Heart right ventricle (tissue), 16 donors: ENCODE measurements at regions not wholly inside any gene's neighbourhood (a gene's known extent, or its start where the extent isn't known, plus 50 kb on each side); places are given as distances from the start of the nearest gene placed in this dataset.

Experiments used
- ATAC-seq, 8 donors: fragments of 200-7000 bp; cut with Tn5 transposase; one replicate each; pipeline ENCODE4 v1.9.1; 2020; ENCODE audit warnings: mild to moderate bottlenecking in 8 of 8, moderate library complexity in 8 of 8, moderate number of reproducible peaks in 1 of 8
- DNase-seq, 2 donors: peaks; one replicate each; pipeline ENCODE4 v3.0.0-alpha.2; 2020
- H3K27ac ChIP-seq, 10 donors: fragments of 200-600 bp; sonication (generic) in 2 of 10; one replicate each; pipeline versions ENCODE4 v1.5.0 to v1.8.0; 2020 to 2022; ENCODE audit warnings: mild to moderate bottlenecking in 3 of 10
- H3K27me3 ChIP-seq, 7 donors: fragments of 200-600 bp; one replicate each; pipeline ENCODE4 v1.8.0; 2021 to 2022; ENCODE audit warnings: mild to moderate bottlenecking in 2 of 7
- H3K36me3 ChIP-seq, 9 donors: fragments of 200-600 bp; sonication (generic) in 1 of 9; one replicate each; pipeline versions ENCODE4 v1.5.0 to v1.8.0; 2020 to 2022; ENCODE audit warnings: mild to moderate bottlenecking in 2 of 9
- H3K4me1 ChIP-seq, 9 donors: fragments of 200-600 bp; sonication (generic) in 1 of 9; one replicate each; pipeline versions ENCODE4 v1.5.0 to v1.8.0; 2020 to 2022; ENCODE audit warnings: mild to moderate bottlenecking in 4 of 9
- H3K4me3 ChIP-seq, 10 donors: fragments of 200-600 bp; sonication (generic) in 2 of 10; one replicate each; pipeline versions ENCODE4 v1.5.0 to v1.8.0; 2020 to 2022; ENCODE audit warnings: mild to moderate bottlenecking in 7 of 10, moderate library complexity in 2 of 10
- H3K9me3 ChIP-seq, 11 donors: fragments of 200-600 bp in 10 of 11; sonication (generic) in 2 of 11; one replicate each; pipeline versions ENCODE4 v1.5.0 to v1.8.0; 2013 to 2022; ENCODE audit warnings: mild to moderate bottlenecking in 2 of 11, control low read depth in 1 of 11, moderate library complexity in 1 of 11
- CTCF ChIP-seq, 9 donors: fragments of 200-600 bp; sonication (generic) in 2 of 9; IDR thresholded peaks; one replicate each; pipeline versions ENCODE4 v1.5.0 to v1.8.0; 2021 to 2022; ENCODE audit warnings: antibody characterized with exemption in 9 of 9, mild to moderate bottlenecking in 5 of 9, moderate library complexity in 1 of 9
- WGBS, 2 donors: extraction: QIAGEN DNeasy Blood & Tissue Kit; methylation state at CpG; one replicate each; pipeline ENCODE4 v1.1.7; 2013; ENCODE audit warnings: inconsistent platforms in 1 of 2; 5-methylcytosine and 5-hydroxymethylcytosine counted together
- intact Hi-C, 10 donors: fragments of 100-400 bp; cut with DNase I; formaldehyde crosslinking; loops; one replicate each; pipeline versions ENCODE4 v1.11.1 to v1.14.2; 2022
- donor health status: Arrhythmogenic right ventricular cardiomyopathy.
- donor health status: ischemic (EF 13 %, LVEDD 7.1; RV severe dilation, severe dysfunction).
- donor health status: healthy with polysubstance abuse.
- donor health status: DM: no; HTN: yes; CAD: no.
- donor health status: DM: no; HTN: no; CAD: no.
- donor health status: ischemic (EF 25% LVEDD 6.9; RV normal size, moderate dysfunction).
- donor health status: ischemic (EF 25% LVEDD 5.7; RV mildly dilated, moderate dysfunction).
- donor health status: healthy.
- donor health status: DM: yes; HTN: yes; CAD: no.
- donor health status: Ischemic cardiomyopathy.
- donor health status: ischemic (EF 35%, LVEDD 5.7; RV mildly dilated, moderate dysfunction).
- donor health status: nonischemic (EF 11% LVEDD 7.7; RV severe dilation, severe dysfunction).
- donor health status: DM: yes; HTN: yes; CAD: no.
- donor health status: PGD.
- donor health status: ischemic (EF 29% LVEDD 5.4; RV normal size, mild dysfunction).
- donor health status: nonischemic (EF 23%, LVEDD 6.1; RV moderate dilation, normal function).

DNA sequence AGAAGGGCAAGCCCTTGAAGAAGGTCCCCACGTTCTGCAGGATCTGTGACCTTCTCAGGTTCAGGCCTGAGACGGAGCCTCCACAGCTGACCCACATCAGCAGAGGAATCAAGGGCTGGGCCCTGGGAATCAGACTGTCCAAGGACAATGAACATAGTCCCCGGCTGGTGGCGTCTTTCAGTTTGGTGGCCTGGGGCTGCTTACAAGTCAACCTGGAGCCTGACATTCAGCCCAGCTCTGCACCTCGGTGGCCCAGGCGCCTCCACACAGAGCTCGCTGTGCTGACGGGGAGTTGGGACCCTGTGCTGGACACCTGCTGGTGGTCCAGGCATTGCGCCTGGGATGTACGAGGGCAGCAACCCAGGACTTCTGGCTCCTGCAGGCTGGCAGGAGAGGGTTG, 523.5 kb downstream of the TBC1D22A start:
- ATAC-seq (no peak), DNase-seq (no peak)
- intact Hi-C loops = loop anchor here in 1 of 10 donors (10.0 kb wide), 1 partner anchor 61 kb away; no protein-coding TSS in a partner anchor
- H3K9me3 ChIP-seq = no peaks in the 10 kb centered on the region
- no peak overlapping the region for H3K4me3 ChIP-seq
- H3K36me3 ChIP-seq = no peaks in the 10 kb centered on the region
- no peaks in the 10 kb centered on the region for H3K4me1 ChIP-seq
- TF ChIP-seq CTCF (IDR thresholded peaks at IDR 0.05) = no peak
- no peak overlapping the region for H3K27ac ChIP-seq
- H3K27me3 ChIP-seq = peaks cover 0 to 61% (median 16%) of the 10 kb centered on the region in 7 donors
- 81 to 85% methylated on average over 10 of the region's 10 CpGs for WGBS, 2 donors

DNA sequence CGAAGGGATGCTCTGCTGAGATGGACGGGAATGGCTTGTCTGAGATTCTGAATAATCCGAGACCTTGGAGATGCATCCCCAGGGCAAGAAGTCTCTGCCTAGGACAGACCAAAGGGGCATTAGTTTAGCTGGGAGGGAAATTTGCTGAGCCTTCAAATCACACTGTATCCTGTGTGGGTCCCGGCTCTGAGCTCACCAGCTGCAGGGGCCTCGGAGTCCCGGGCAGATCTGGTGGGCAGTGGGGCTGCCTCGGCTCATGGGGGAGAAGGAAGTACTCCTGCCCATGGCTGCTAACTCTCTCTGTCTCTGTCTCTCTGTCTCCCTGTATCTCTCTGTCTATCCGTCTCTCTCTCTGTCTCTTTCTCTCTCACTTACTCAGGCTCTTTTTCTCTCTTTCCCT, 522.4 kb downstream of the TBC1D22A start:
- no peaks in the 10 kb centered on the region for H3K36me3 ChIP-seq
- DNase-seq = no peak
- no peaks in the 10 kb centered on the region for H3K4me1 ChIP-seq
- WGBS, 2 donors = 70 to 75% methylated on average over 8 of the region's 8 CpGs
- intact Hi-C loops = loop anchor here in 1 of 10 donors (10.0 kb wide), 1 partner anchor 60 kb away; no protein-coding TSS in a partner anchor
- no peak for TF ChIP-seq CTCF (IDR thresholded peaks at IDR 0.05)
- ATAC-seq = no peak
- H3K9me3 ChIP-seq = no peaks in the 10 kb centered on the region
- no peak overlapping the region for H3K27ac ChIP-seq
- H3K27me3 ChIP-seq = peaks cover 0 to 65% (median 16%) of the 10 kb centered on the region in 7 donors
- H3K4me3 ChIP-seq = no peak overlapping the region

DNA sequence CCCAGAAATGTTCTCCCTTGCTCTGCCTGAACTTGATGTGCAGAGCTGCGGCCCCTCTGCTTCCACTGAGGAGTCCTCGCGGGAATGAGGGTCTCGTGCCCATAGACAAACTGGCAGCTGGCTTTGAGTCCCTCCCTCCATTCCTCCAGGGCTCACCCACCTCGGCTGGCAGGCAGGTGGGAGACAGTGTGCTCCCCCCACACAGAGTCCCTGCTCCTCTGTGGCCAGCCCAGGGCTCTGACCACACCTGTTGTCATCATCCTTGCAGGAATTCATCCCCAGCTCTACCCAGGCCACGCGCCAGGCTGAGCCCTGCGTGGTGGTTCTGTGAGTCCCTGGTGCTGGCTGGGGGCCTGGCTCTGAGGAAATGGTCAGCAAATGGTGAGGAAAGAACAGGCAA, 521.9 kb downstream of the TBC1D22A start:
- no peaks in the 10 kb centered on the region for H3K9me3 ChIP-seq
- no peak for DNase-seq
- H3K4me1 ChIP-seq = no peaks in the 10 kb centered on the region
- 82 to 84% methylated on average over 8 of the region's 8 CpGs for WGBS, 2 donors
- H3K27me3 ChIP-seq = peaks cover 0 to 63% (median 18%) of the 10 kb centered on the region in 7 donors
- H3K27ac ChIP-seq = no peak overlapping the region
- no peaks in the 10 kb centered on the region for H3K36me3 ChIP-seq
- no peak for ATAC-seq
- no peak overlapping the region for H3K4me3 ChIP-seq
- intact Hi-C loops = loop anchor here in 1 of 10 donors (10.0 kb wide), 1 partner anchor 60 kb away; no protein-coding TSS in a partner anchor
- no peak for TF ChIP-seq CTCF (IDR thresholded peaks at IDR 0.05)

DNA sequence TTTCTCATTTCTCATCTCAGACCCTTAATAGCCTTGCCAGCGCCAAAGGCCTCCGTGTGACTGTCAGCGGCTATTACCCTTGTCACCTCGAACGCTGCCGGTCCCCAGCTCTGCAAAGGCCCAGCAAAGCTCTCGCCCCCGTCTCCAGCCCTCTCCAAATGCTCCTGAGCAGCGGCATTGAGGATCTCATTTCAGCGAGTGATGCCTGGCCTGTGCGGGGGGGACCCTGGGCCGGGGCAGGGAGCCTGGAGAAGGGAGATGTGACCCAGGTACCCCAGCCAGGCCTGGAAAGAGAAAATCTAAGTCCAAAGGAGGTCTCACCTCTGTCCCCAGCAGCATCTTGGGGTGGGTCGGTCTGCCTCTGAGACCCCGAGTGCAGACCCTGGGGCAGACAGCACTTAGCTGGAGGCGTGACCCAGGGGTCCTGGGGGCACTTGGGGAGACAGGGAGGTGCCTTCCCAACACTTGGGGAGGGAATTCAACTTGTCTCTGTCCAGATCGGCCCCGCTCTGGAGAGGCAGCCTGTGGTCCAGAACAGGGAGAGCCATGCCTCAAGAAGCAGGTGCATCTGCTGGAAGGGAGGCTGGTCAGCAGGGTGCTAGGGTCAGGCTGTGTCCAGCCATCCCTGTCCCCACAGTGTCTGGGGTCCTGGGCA, 521.3 kb downstream of the TBC1D22A start:
- peaks cover 0 to 63% (median 24%) of the 10 kb centered on the region in 7 donors for H3K27me3 ChIP-seq
- 82 to 85% methylated on average over 17 of the region's 17 CpGs for WGBS, 2 donors
- TF ChIP-seq CTCF (IDR thresholded peaks at IDR 0.05) = no peak
- H3K4me1 ChIP-seq = no peaks in the 10 kb centered on the region
- intact Hi-C loops = loop anchor here in 1 of 10 donors (10.0 kb wide), 1 partner anchor 59 kb away; no protein-coding TSS in a partner anchor
- no peak overlapping the region for H3K27ac ChIP-seq
- ATAC-seq (no peak), DNase-seq (no peak)
- no peaks in the 10 kb centered on the region for H3K9me3 ChIP-seq
- no peaks in the 10 kb centered on the region for H3K36me3 ChIP-seq
- no peak overlapping the region for H3K4me3 ChIP-seq
